ENCODE measurements at regions not wholly inside any gene's neighbourhood (a gene's known extent, or its start where the extent isn't known, plus 50 kb on each side); places are given as distances from the start of the nearest gene placed in this dataset.

DNA sequence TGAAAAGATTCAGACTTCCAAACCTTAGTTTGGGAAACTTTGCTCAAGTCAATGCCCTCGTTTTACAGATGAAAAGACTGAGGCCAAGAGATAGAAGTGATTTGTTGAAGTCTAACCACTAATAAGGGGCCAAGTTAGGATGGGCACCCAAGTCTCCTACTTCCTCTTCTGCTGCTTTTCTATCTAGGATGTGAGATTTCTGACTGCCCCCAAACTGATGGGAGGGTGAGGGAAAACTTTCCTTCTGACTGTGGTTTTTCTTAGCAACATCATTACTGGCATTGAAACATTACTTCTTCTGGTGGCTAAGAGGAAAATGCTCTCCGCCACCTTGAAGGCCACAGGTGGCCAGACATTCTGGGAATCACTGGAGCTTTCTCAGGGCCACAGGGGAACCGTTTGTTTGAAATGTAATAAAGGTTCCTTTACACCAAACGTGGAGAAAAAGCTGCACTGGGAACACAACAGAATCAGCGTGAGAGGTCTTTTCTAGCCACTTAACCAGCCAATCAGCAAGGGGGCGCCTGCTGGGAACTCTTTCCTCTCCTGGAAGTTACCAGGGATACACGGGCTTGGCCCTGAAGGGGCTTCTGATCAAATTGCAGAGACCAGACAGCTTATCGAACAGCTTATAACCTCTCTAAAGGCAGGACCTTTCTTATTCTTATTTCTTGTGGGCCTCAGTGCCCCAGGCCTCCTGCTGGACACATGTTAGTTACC is 115.9 kb upstream of the TEX13D start:
- no peak overlapping the region for H3K4me3 ChIP-seq
- DNase-seq, result no peak
- CTCF ChIA-PET, result no interaction called here
- no peaks in the 10 kb centered on the region for H3K9me2 ChIP-seq (ENCODE audit: insufficient read depth)
- POLR2A ChIA-PET (ENCODE audit: unreplicated experiment), result no interaction called here
- H2AFZ ChIP-seq, result no peak overlapping the region
- H3K4me1 ChIP-seq (replicated peaks; ENCODE audit: insufficient read depth), result no peaks in the 10 kb centered on the region
- H3K4me2 ChIP-seq, result no peak overlapping the region
- H3K27me3 ChIP-seq (ENCODE audit: insufficient read depth, low read depth), result no peaks in the 10 kb centered on the region
- H3K9me3 ChIP-seq (ENCODE audit: insufficient read depth, low read depth), result no peaks in the 10 kb centered on the region
- no peaks in the 10 kb centered on the region for H3K36me3 ChIP-seq (ENCODE audit: low read depth)
- no peaks in the 10 kb centered on the region for H4K20me1 ChIP-seq (ENCODE audit: insufficient read depth)
- intact Hi-C loops (cut with micrococcal nuclease; ENCODE audit: unreplicated experiment), result no loop called here
- H3F3A ChIP-seq (ENCODE audit: insufficient read depth, low read depth), result no peaks in the 10 kb centered on the region
- no peak overlapping the region for H3K27ac ChIP-seq
- H3K79me2 ChIP-seq (ENCODE audit: low read depth), result no peaks in the 10 kb centered on the region
- no TSS peak for BruUV-seq (replicated peaks)
- TF ChIP-seq, protein P1, sequence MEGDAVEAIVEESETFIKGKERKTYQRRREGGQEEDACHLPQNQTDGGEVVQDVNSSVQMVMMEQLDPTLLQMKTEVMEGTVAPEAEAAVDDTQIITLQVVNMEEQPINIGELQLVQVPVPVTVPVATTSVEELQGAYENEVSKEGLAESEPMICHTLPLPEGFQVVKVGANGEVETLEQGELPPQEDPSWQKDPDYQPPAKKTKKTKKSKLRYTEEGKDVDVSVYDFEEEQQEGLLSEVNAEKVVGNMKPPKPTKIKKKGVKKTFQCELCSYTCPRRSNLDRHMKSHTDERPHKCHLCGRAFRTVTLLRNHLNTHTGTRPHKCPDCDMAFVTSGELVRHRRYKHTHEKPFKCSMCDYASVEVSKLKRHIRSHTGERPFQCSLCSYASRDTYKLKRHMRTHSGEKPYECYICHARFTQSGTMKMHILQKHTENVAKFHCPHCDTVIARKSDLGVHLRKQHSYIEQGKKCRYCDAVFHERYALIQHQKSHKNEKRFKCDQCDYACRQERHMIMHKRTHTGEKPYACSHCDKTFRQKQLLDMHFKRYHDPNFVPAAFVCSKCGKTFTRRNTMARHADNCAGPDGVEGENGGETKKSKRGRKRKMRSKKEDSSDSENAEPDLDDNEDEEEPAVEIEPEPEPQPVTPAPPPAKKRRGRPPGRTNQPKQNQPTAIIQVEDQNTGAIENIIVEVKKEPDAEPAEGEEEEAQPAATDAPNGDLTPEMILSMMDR (conservative IDR thresholded peaks at IDR 0.05), result no peak
- TF ChIP-seq EZH2 (IDR thresholded peaks at IDR 0.05; ENCODE audit: low read depth), result no peak

DNA sequence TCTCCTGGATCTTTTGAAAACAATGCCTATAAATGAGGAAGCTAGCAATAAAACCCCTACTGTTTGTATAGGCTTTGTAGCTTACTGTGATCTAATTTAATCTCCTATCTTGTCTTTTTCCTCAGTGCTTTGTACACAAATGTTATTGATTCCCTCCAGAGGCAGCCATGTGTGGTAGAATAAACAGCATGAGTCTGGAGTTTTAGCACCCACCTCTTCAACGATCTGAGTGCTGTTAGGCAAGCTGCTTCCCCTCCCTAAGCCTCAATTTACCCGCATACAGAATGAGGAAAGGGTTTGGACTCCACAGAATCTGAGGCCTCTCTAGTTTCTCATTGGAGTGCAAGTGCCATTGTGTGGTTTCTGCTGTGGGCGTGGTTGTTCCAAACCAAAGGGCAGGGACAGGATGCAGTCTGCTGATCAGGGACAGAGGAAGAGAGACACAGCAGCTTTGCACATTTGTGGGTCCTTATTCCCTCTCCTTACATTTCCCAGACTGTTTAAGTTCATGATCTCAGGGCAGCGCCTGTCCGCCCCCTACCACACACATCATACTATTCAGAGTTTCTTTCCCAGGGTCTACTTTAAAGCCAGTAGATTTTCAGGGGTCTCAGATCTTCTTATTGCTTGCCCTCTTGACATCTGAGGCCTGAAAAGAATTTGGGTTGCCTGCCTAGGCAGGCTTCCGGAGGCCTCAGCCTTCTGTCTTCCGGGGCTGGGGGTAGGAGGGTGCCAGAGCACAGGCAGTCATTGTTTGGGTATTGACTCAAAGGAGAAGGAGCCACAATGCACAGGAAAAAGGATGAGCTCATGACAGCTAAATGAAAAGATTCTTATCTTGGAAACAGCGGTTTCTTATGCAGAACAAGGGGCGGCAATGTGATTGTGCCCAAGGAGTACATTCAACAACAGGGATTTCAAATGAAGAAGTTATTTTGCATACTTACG is 114.9 kb upstream of the TEX13D start:
- no TSS peak for BruUV-seq (replicated peaks)
- Histone ChIP-seq H2AFZ (no peak overlapping the region), H3K79me2 (ENCODE audit: low read depth) (no peaks in the 10 kb centered on the region), H3K9me2 (ENCODE audit: insufficient read depth) (no peaks in the 10 kb centered on the region), H3K4me2 (no peak overlapping the region), H3K9me3 (ENCODE audit: insufficient read depth, low read depth) (no peaks in the 10 kb centered on the region), H3K4me1 (replicated peaks; ENCODE audit: insufficient read depth) (no peaks in the 10 kb centered on the region), H4K20me1 (ENCODE audit: insufficient read depth) (no peaks in the 10 kb centered on the region), H3F3A (ENCODE audit: insufficient read depth, low read depth) (no peaks in the 10 kb centered on the region), H3K27me3 (ENCODE audit: insufficient read depth, low read depth) (no peaks in the 10 kb centered on the region), H3K4me3 (no peak overlapping the region), H3K36me3 (ENCODE audit: low read depth) (no peaks in the 10 kb centered on the region), H3K27ac (no peak overlapping the region)
- no peak for DNase-seq
- TF ChIP-seq EZH2 (IDR thresholded peaks at IDR 0.05; ENCODE audit: low read depth), result no peak
- TF ChIP-seq, protein P1 (conservative IDR thresholded peaks at IDR 0.05), result no peak
- CTCF ChIA-PET, result no interaction called here
- intact Hi-C loops (cut with micrococcal nuclease; ENCODE audit: unreplicated experiment), result no loop called here
- POLR2A ChIA-PET (ENCODE audit: unreplicated experiment), result no interaction called here

DNA sequence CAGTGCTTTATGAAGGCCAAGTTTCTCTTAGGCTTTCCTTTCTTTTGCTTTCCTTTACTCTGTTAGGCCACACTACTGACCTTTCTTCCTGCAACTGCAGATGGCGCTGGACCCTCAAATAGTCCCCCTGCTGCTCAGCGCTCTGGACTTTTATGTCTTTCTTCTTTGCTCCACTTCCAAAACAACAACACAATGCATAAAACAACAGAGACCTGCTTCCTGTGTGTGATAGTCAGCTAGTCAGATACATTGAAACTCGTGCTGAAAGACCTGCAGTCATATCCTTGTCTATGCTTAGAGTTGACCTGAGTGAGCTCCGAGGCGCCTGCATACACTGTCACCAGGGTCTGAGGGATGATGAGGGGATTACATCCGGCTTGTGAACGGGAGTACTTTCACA is 108.9 kb upstream of the TEX13D start:
- ChIA-PET CTCF (no interaction called here), POLR2A (ENCODE audit: unreplicated experiment) (no interaction called here)
- no peaks in the 10 kb centered on the region for H4K20me1 ChIP-seq (ENCODE audit: insufficient read depth)
- H3K36me3 ChIP-seq (ENCODE audit: low read depth), result no peaks in the 10 kb centered on the region
- no peak for DNase-seq
- H2AFZ ChIP-seq, result no peak overlapping the region
- H3K4me3 ChIP-seq, result no peak overlapping the region
- no TSS peak for BruUV-seq (replicated peaks)
- H3K9me3 ChIP-seq (ENCODE audit: insufficient read depth, low read depth), result no peaks in the 10 kb centered on the region
- intact Hi-C loops (cut with micrococcal nuclease; ENCODE audit: unreplicated experiment), result no loop called here
- no peaks in the 10 kb centered on the region for H3K9me2 ChIP-seq (ENCODE audit: insufficient read depth)
- H3K4me1 ChIP-seq (replicated peaks; ENCODE audit: insufficient read depth), result no peaks in the 10 kb centered on the region
- no peaks in the 10 kb centered on the region for H3K79me2 ChIP-seq (ENCODE audit: low read depth)
- no peak for TF ChIP-seq EZH2 (IDR thresholded peaks at IDR 0.05; ENCODE audit: low read depth)
- TF ChIP-seq, protein P1 (conservative IDR thresholded peaks at IDR 0.05), result no peak
- no peaks in the 10 kb centered on the region for H3K27me3 ChIP-seq (ENCODE audit: insufficient read depth, low read depth)
- H3F3A ChIP-seq (ENCODE audit: insufficient read depth, low read depth), result no peaks in the 10 kb centered on the region
- no peak overlapping the region for H3K27ac ChIP-seq
- no peak overlapping the region for H3K4me2 ChIP-seq

All from PC-9 (cell line).